Cardiac fibroblast (primary cell): ENCODE measurements at regions not wholly inside any gene's neighbourhood (a gene's known extent, or its start where the extent isn't known, plus 50 kb on each side); places are given as distances from the start of the nearest gene placed in this dataset.

Experiments used
- DNase-seq, 2 donors: peaks; one replicate each; pipeline versions ENCODE4 v3.0.0 to v3.0.0-alpha.2; 2010; ENCODE audit warnings: low read depth in 2 of 2
- H3K4me3 ChIP-seq, 2 donors: replicated peaks in 1 of 2; 1 replicate in 1 of 2; 2 replicates in 1 of 2; pipeline ENCODE4 v1.5.1; 2011; ENCODE audit warnings: low read depth in 2 of 2, low read length in 2 of 2, mild to moderate bottlenecking in 2 of 2, moderate library complexity in 1 of 2
- TF ChIP-seq, protein P1 (sequence below): IDR thresholded peaks from one replicate; pipeline ENCODE4 v1.5.1; 2011; ENCODE audit warnings: low read depth, mild to moderate bottlenecking, low read length, inconsistent platforms

DNA sequence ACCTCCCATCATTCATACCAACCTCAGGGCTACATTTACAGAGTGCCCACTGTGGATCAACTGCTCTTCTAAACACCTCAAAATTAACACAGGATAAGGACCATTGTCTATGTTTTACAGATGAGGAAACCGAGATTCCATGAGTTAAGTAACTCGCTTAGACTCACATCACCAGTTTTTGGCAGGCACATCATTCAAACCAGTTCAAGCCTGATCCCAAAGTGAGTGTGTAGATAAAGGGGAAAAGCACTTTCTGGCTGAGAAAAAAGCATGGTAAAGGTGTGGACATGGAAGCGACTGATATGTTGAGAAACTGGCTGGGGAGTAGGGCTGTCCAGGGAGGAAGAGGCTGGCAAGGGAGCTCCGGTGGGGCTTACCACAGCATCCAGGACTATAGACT lies 193.7 kb upstream of the RORA start:
- H3K4me3 ChIP-seq, result no peak overlapping the region
- TF ChIP-seq, protein P1, sequence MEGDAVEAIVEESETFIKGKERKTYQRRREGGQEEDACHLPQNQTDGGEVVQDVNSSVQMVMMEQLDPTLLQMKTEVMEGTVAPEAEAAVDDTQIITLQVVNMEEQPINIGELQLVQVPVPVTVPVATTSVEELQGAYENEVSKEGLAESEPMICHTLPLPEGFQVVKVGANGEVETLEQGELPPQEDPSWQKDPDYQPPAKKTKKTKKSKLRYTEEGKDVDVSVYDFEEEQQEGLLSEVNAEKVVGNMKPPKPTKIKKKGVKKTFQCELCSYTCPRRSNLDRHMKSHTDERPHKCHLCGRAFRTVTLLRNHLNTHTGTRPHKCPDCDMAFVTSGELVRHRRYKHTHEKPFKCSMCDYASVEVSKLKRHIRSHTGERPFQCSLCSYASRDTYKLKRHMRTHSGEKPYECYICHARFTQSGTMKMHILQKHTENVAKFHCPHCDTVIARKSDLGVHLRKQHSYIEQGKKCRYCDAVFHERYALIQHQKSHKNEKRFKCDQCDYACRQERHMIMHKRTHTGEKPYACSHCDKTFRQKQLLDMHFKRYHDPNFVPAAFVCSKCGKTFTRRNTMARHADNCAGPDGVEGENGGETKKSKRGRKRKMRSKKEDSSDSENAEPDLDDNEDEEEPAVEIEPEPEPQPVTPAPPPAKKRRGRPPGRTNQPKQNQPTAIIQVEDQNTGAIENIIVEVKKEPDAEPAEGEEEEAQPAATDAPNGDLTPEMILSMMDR, result no peak
- DNase-seq, result no peak

DNA sequence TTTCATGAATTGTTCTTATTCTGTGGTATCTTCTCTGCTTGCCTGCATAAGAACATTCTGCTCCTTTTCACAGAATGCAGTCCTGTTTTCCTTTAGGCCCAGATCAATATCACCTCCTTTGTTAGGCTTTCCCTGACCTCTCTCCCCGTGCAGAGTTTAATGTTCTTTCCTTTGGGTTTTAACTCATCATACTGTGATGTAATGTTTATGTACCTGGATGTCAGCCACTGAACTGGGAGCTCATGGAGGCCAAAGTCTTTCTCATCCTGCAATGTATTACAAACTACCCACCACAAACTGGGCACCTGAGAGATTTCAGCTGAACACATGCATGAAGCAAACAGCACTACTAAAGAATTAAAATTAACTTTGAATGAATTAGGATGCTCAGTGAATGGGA lies 192.8 kb upstream of the RORA start:
- DNase-seq, result no peak
- H3K4me3 ChIP-seq, result no peak overlapping the region
- TF ChIP-seq, protein P1, result no peak

DNA sequence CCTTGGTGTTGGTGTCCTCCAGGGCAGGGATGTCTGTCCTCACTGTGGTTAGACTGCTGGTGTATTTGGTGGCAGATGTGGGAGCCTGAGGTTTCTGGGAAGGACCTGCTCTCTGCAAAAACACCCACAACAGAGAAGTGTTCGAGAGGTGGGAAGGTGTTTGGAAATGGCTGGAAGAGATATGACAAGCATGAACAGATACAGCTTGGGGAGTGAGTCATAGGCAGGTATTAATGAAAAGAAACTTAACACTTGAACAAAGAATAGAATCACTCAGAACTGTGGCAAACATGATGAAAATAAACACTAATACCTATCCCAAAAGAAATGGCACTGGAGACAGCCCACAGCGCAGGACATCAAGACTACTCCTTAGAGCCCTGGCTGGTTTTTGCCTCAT lies 192.4 kb upstream of the RORA start:
- TF ChIP-seq, protein P1, result no peak
- no peak for DNase-seq

DNA sequence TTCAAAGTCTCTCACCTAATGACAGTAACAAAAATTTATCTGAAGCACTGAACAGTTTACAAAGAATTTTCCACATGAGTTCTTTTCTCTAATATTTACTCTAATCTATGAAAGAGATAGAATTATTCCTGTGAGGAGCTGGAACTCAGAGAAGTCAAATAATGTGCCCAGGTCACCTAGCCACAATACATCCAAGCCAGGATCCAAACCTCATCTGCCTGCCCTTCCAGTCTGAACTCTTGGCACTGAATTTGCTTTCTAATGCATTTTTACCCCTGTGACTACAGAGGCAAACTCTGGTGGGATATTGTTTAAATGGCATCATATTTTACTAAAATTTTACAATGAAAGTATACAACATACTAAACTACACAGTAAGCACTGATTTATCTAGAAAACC lies 191.4 kb upstream of the RORA start:
- no peak overlapping the region for H3K4me3 ChIP-seq
- TF ChIP-seq, protein P1, result no peak
- no peak for DNase-seq

More for the DNA sequence above, 192.4 kb upstream of the RORA start:
- H3K4me3 ChIP-seq, result no peak overlapping the region

GRCh38 chr15:61415617-61416120 lies 186.6 kb upstream of the RORA start:
- DNase-seq, result no peak
- H3K4me3 ChIP-seq, result no peak overlapping the region
- TF ChIP-seq, protein P1, result no peak

GRCh38 chr15:61411902-61412510 lies 182.9 kb upstream of the RORA start:
- H3K4me3 ChIP-seq, result no peak overlapping the region
- TF ChIP-seq, protein P1, result no peak
- no peak for DNase-seq

GRCh38 chr15:61410662-61411061 lies 181.6 kb upstream of the RORA start:
- TF ChIP-seq, protein P1, result no peak
- DNase-seq, result no peak
- H3K4me3 ChIP-seq, result no peak overlapping the region
